ENCODE measurements at regions not wholly inside any gene's neighbourhood (a gene's known extent, or its start where the extent isn't known, plus 50 kb on each side); places are given as distances from the start of the nearest gene placed in this dataset.

DNA sequence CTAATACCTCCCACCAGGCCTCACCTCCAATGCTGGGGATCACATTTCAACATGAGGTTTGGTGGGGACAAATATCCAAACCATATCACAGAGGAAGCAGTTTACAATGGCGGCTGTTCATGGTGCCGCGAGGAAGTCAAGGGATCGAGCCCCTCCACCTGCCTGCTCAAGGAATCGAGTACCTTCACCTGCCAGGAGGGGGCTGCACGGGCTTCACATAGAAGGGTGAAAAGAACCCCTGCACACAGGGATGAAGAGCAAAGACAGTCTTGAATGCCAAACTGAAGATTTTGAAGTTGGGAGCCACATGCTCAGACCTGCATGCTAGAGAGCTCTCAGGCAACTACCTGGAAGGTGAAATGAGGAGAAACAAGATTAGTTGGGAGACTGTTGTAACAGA, 110.3 kb downstream of the KCNF1 start:
- no peak for FAIRE-seq

DNA sequence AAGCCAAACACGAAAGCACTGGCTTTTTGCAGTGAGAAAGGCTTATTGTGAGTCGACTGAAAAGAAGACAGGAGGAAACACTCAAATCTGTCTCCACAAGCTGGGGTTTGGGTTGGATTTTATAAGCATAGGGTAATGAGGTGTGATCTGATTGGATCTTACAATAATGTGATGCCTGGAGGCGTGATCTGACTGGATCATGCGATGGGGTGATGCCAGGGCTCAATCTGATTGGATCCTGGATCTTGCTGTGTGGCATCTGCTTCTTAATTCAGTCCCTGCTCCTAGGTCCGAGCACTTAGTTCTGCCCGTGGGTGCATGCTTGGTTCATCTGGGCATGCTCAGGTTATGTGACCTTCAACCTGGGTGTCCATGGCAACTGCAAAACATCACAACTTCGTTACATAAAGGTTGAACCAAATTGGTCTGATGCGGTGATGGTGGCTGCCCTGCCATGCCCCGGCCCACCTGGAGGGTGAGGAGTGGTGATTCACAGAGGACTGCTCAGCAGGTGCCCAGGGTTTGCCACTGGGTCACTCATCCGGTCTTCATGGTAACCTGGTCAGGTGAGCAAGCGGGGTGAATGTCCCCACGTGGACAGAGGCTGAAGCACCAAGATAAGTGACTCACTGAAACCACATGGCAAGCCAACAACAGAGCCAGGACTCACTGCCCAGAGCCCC, 111.0 kb downstream of the KCNF1 start:
- no peak for TF ChIP-seq TAF1 (IDR thresholded peaks at IDR 0.05; ENCODE audit: low read depth, low read length)
- FAIRE-seq (no peak), DNase-seq (ENCODE audit: insufficient read length, low spot score) (no peak)

More for the DNA sequence above, 110.3 kb downstream of the KCNF1 start:
- no peak for TF ChIP-seq POU2F2 (IDR thresholded peaks at IDR 0.05; ENCODE audit: low read depth, low read length)
- TF ChIP-seq TAF1 (IDR thresholded peaks at IDR 0.05; ENCODE audit: low read depth, low read length) = no peak
- TF ChIP-seq PAX5 (IDR thresholded peaks at IDR 0.05; ENCODE audit: insufficient read depth, low read length, severe bottlenecking) = no peak
- no peak for TF ChIP-seq POLR2AphosphoS5 (IDR thresholded peaks at IDR 0.05; ENCODE audit: low read depth, low read length)
- TF ChIP-seq SPI1 (IDR thresholded peaks at IDR 0.05; ENCODE audit: low read depth, low read length) = no peak
- TF ChIP-seq POLR2A (IDR thresholded peaks at IDR 0.05; ENCODE audit: low read depth, low read length) = no peak
- DNase-seq (ENCODE audit: insufficient read length, low spot score) = no peak

DNA sequence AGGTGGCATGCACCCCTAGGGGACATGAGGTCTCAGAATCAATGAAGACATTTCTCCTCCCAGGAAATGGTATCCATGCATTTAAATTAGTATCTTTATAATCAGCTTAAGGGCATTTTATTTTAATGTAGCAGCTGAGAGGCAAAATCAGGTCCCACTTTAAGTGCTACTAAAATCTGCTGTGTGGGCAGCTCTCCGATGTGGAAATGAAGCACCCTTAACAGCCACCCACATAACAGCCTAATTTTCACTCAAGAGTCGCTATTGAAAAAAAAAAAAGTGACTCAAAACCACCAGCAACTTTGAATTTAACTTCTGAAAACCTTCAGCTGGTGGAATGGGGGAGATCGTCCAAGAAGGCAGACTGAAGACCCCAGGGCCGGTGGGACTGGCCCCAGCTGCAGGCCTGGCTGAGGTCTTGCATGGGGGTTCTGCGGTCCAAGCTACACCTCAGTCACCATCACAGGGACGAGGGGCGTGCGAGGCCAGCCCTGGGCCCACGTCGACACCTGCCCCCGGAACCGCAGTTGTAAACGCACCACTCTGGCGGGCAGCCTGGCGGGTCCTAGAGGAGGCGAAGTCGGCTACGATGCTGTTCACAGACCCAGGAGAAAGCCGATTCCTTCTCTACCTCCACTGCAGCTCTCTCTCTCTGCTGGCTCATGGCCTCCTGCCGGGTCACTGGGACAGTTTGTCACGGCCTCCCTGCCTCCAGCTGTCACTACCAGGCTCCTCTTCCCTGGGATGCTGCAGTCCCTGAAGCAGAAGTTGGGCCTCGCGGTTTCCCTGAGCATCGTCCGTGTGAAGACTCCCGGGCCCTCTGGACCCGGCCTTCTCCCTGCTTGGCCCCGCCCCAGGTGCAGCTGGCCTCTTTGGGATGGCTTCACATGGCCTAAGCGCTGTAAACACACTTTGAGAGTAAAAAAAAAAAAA, 111.9 kb downstream of the KCNF1 start:
- no peak for FAIRE-seq

DNA sequence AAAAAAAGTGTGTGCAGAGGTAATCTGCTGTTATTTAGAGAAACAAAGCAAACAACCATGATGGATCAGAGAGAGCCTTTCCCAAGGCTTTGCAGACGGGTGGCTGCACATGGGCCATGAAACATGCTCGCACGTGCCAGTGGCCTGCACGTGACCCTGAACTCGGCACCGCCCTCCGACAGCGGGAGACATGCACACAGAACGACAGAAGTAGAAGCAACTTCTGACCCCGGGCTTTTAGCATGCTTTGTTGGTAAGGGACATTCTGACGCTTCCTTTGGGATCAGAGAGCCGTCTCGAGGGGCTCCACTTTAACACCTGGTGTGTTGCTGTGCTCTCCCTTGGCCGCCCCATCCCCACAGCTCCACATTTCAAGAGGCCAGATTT, 112.5 kb downstream of the KCNF1 start:
- DNase-seq (ENCODE audit: insufficient read length, low spot score) = no peak

More for the DNA sequence above, 111.9 kb downstream of the KCNF1 start:
- no peak for TF ChIP-seq PAX5 (IDR thresholded peaks at IDR 0.05; ENCODE audit: insufficient read depth, low read length, severe bottlenecking)
- no peak for TF ChIP-seq TAF1 (IDR thresholded peaks at IDR 0.05; ENCODE audit: low read depth, low read length)
- no peak for DNase-seq (ENCODE audit: insufficient read length, low spot score)

DNA sequence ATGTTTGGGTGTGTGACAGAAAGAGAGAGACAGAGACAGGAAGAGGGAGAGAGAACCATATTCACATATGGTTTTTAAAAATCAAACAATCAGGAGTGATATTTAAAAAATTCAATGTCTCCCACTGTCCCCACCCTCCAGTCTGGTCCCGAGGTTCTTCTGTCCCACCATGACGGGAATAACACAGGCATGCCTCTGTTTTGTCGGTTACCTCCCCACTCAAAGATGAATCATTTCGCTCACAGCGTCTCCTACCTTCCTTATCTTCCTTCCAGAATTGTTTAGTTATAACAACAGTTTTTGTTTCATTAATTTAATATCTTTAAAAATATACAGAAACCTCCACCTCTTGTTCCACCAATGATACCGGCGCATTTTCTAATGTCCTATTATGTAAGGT, 113.0 kb downstream of the KCNF1 start:
- no peak for DNase-seq (ENCODE audit: insufficient read length, low spot score)
- FAIRE-seq = no peak
- no peak for TF ChIP-seq TAF1 (IDR thresholded peaks at IDR 0.05; ENCODE audit: low read depth, low read length)
- TF ChIP-seq PAX5 (IDR thresholded peaks at IDR 0.05; ENCODE audit: insufficient read depth, low read length, severe bottlenecking) = no peak
- TF ChIP-seq POLR2AphosphoS5 (IDR thresholded peaks at IDR 0.05; ENCODE audit: low read depth, low read length) = no peak
- no peak for TF ChIP-seq SPI1 (IDR thresholded peaks at IDR 0.05; ENCODE audit: low read depth, low read length)
- no peak for TF ChIP-seq POLR2A (IDR thresholded peaks at IDR 0.05; ENCODE audit: low read depth, low read length)
- TF ChIP-seq POU2F2 (IDR thresholded peaks at IDR 0.05; ENCODE audit: low read depth, low read length) = no peak

More for the DNA sequence above, 112.5 kb downstream of the KCNF1 start:
- no peak for FAIRE-seq
- no peak for TF ChIP-seq POU2F2 (IDR thresholded peaks at IDR 0.05; ENCODE audit: low read depth, low read length)
- no peak for TF ChIP-seq TAF1 (IDR thresholded peaks at IDR 0.05; ENCODE audit: low read depth, low read length)
- no peak for TF ChIP-seq POLR2A (IDR thresholded peaks at IDR 0.05; ENCODE audit: low read depth, low read length)
- TF ChIP-seq PAX5 (IDR thresholded peaks at IDR 0.05; ENCODE audit: insufficient read depth, low read length, severe bottlenecking) = no peak
- no peak for TF ChIP-seq SPI1 (IDR thresholded peaks at IDR 0.05; ENCODE audit: low read depth, low read length)

DNA sequence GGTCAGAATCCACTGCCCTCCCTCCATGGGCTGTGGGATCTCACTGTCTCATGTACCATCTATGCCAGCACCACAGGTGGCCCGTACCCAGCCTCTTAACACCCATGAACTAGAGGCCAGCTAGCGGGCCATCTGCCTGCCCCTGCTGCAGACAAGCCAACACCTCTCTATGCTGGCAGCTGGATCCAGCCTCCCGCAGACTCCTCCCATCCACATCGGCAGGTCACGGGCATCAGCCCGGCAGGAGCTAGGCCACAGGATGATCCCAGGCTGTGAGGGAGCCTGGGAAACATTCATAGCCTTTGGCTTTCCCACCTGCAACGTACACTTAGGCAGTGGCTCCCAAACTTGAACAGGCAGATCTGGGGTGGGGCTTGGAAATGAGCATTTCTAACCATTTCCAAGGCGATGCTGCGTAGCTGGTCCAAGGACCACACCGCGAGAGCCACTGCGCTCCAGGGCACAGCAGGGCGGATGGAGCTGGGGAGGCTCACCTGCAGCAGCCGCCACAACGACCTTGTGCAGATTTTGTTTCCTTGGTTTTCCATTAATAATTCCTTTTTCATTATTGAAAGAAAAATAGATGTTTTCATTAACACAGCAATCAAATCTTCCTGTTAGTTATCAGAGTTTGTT, 114.7 kb downstream of the KCNF1 start:
- DNase-seq (ENCODE audit: insufficient read length, low spot score) (no peak), FAIRE-seq (no peak)
- TF ChIP-seq TAF1 (IDR thresholded peaks at IDR 0.05; ENCODE audit: low read depth, low read length) (no peak), POLR2A (IDR thresholded peaks at IDR 0.05; ENCODE audit: low read depth, low read length) (no peak), POLR2AphosphoS5 (IDR thresholded peaks at IDR 0.05; ENCODE audit: low read depth, low read length) (no peak), POU2F2 (IDR thresholded peaks at IDR 0.05; ENCODE audit: low read depth, low read length) (no peak), PAX5 (IDR thresholded peaks at IDR 0.05; ENCODE audit: insufficient read depth, low read length, severe bottlenecking) (no peak), SPI1 (IDR thresholded peaks at IDR 0.05; ENCODE audit: low read depth, low read length) (no peak)

DNA sequence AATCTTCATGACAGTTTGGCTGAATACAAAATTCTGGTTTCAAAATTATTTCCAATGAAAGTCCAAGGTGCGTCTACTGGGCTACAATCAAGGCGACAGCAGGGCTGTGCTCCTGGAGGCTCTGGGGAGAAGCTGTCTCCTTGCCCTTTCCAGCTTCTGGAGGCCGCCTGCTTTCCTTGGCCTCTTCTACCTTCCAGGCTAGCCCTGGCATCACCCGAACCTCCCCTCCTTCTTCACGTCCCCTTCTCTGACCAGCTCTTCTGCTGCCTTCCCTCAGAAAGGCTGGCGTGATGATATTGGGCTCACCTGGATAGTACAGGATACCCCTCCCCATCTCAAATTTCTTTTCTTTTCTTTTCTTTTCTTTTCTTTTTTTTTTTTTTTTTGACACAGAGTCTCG, 115.5 kb downstream of the KCNF1 start:
- TF ChIP-seq TAF1 (IDR thresholded peaks at IDR 0.05; ENCODE audit: low read depth, low read length) (no peak), PAX5 (IDR thresholded peaks at IDR 0.05; ENCODE audit: insufficient read depth, low read length, severe bottlenecking) (no peak), POLR2A (IDR thresholded peaks at IDR 0.05; ENCODE audit: low read depth, low read length) (no peak), POLR2AphosphoS5 (IDR thresholded peaks at IDR 0.05; ENCODE audit: low read depth, low read length) (no peak), SPI1 (IDR thresholded peaks at IDR 0.05; ENCODE audit: low read depth, low read length) (no peak), POU2F2 (IDR thresholded peaks at IDR 0.05; ENCODE audit: low read depth, low read length) (no peak)
- FAIRE-seq (no peak), DNase-seq (ENCODE audit: insufficient read length, low spot score) (no peak)

DNA sequence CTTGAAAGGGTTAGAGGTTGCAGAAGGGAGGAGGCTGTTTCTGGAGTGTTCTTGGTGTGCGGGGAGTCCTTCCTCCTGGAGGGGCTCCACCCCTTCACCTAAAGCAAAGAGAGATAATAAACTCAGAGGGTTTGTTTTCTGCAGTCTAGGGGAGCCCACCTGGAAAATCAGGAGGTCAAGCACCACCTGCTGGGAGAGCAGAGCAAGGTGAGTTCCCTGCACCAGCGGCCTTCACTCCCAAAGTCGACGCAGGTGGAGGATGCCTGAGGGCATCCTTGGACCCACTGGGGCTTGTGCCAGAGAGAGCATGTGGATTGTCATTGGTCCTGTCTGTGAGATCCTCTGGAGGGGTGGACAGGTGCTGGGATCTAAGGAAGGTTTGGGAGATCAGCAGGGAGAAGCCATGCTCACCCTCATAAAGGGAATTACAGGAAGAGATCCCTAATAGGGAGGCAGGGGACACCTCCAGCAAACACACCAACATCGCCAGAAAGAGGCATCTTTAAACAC, 116.7 kb downstream of the KCNF1 start:
- TF ChIP-seq SPI1 (IDR thresholded peaks at IDR 0.05; ENCODE audit: low read depth, low read length) (no peak), POU2F2 (IDR thresholded peaks at IDR 0.05; ENCODE audit: low read depth, low read length) (no peak), POLR2A (IDR thresholded peaks at IDR 0.05; ENCODE audit: low read depth, low read length) (no peak), POLR2AphosphoS5 (IDR thresholded peaks at IDR 0.05; ENCODE audit: low read depth, low read length) (no peak), TAF1 (IDR thresholded peaks at IDR 0.05; ENCODE audit: low read depth, low read length) (no peak), PAX5 (IDR thresholded peaks at IDR 0.05; ENCODE audit: insufficient read depth, low read length, severe bottlenecking) (no peak)
- FAIRE-seq = no peak

DNA sequence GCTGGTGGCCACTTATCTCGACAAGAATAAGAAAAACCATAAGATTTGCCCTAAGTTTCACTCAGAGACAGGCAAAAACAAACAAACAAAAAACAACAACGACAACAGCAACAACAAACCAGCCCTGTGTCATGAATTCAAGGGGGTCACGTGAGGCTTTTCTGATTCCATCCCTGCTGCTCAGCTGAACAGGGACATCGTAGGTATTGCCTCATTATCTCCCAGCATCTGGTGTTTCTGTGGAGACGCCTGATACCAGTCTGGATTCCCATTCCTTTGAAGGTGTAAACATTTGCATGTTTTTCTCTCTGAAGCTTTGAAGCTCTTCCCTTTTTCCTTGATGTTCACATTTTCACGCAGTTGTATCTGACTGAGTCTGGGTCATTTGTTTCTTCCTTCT, 117.4 kb downstream of the KCNF1 start:
- no peak for FAIRE-seq
- TF ChIP-seq PAX5 (IDR thresholded peaks at IDR 0.05; ENCODE audit: insufficient read depth, low read length, severe bottlenecking) (no peak), TAF1 (IDR thresholded peaks at IDR 0.05; ENCODE audit: low read depth, low read length) (no peak), POLR2A (IDR thresholded peaks at IDR 0.05; ENCODE audit: low read depth, low read length) (no peak), SPI1 (IDR thresholded peaks at IDR 0.05; ENCODE audit: low read depth, low read length) (no peak), POU2F2 (IDR thresholded peaks at IDR 0.05; ENCODE audit: low read depth, low read length) (no peak), POLR2AphosphoS5 (IDR thresholded peaks at IDR 0.05; ENCODE audit: low read depth, low read length) (no peak)
- DNase-seq (ENCODE audit: insufficient read length, low spot score) = no peak

More for the DNA sequence above, 116.7 kb downstream of the KCNF1 start:
- DNase-seq (ENCODE audit: insufficient read length, low spot score) = no peak
